ENCODE measurements at regions not wholly inside any gene's neighbourhood (a gene's known extent, or its start where the extent isn't known, plus 50 kb on each side); places are given as distances from the start of the nearest gene placed in this dataset.

- no peak for TF ChIP-seq CTCF (IDR thresholded peaks at IDR 0.05; ENCODE audit: low read depth, low read length)
- TF ChIP-seq POLR2A (IDR thresholded peaks at IDR 0.05; ENCODE audit: extremely low read depth, insufficient read length): no peak
- TF ChIP-seq MYC (IDR thresholded peaks at IDR 0.05; ENCODE audit: low read depth, low read length): no peak
- no peak for TF ChIP-seq MAX (IDR thresholded peaks at IDR 0.05; ENCODE audit: low read depth, low read length)
Observed at GRCh38 chr7:86257894-86258293, 385.8 kb upstream of the GRM3 start.

All from NB4 (cell line).